Liver (tissue), 8 donors: ENCODE measurements at regions not wholly inside any gene's neighbourhood (a gene's known extent, or its start where the extent isn't known, plus 50 kb on each side); places are given as distances from the start of the nearest gene placed in this dataset.

ENCODE experiments used
- DNase-seq: peaks from one replicate; pipeline ENCODE4 v3.0.0-alpha.2; 2017; ENCODE audit warnings: low spot score
- H3K27ac ChIP-seq, 2 donors: one replicate each; pipeline ENCODE4 v1.7.0; 2013; ENCODE audit warnings: inconsistent platforms in 2 of 2, low read length in 2 of 2, control low read depth in 1 of 2, low read depth in 1 of 2, mild to moderate bottlenecking in 1 of 2
- H3K27me3 ChIP-seq, 4 donors: one replicate each; pipeline versions ENCODE4 v1.6.1 to v1.7.0; 2013; ENCODE audit warnings: low read length in 3 of 4, inconsistent platforms in 1 of 4, mild to moderate bottlenecking in 1 of 4, moderate library complexity in 1 of 4; ENCODE audit not compliant: control insufficient read depth in 4 of 4, insufficient read depth in 4 of 4
- H3K36me3 ChIP-seq, 4 donors: one replicate each; pipeline versions ENCODE4 v1.6.1 to v1.7.0; 2013; ENCODE audit warnings: low read length in 3 of 4, mild to moderate bottlenecking in 3 of 4, low read depth in 1 of 4, moderate library complexity in 1 of 4; ENCODE audit not compliant: control insufficient read depth in 4 of 4, insufficient read depth in 3 of 4
- H3K4me1 ChIP-seq, 4 donors: one replicate each; pipeline versions ENCODE4 v1.6.1 to v1.7.0; 2013; ENCODE audit warnings: low read length in 3 of 4, mild to moderate bottlenecking in 3 of 4, moderate library complexity in 1 of 4; ENCODE audit not compliant: control insufficient read depth in 4 of 4, insufficient read depth in 4 of 4
- H3K4me3 ChIP-seq, 3 donors: one replicate each; pipeline versions ENCODE4 v1.6.1 to v1.7.0; 2013; ENCODE audit warnings: low read length in 3 of 3, control low read depth in 1 of 3, low read depth in 1 of 3, mild to moderate bottlenecking in 1 of 3
- H3K9ac ChIP-seq, 2 donors: one replicate each; pipeline ENCODE4 v1.7.0; 2013; ENCODE audit warnings: low read length in 2 of 2, mild to moderate bottlenecking in 2 of 2, moderate library complexity in 2 of 2, control low read depth in 1 of 2, low read depth in 1 of 2
- H3K9me3 ChIP-seq, 4 donors: one replicate each; pipeline versions ENCODE4 v1.6.1 to v1.7.0; 2013; ENCODE audit warnings: low read length in 3 of 4; ENCODE audit not compliant: control insufficient read depth in 4 of 4
- ATF3 ChIP-seq: IDR thresholded peaks from 2 replicates; pipeline ENCODE4 v1.6.1; 2016; ENCODE audit warnings: antibody characterized with exemption
- CTCF ChIP-seq: fragments of 150-350 bp; IDR thresholded peaks from 2 replicates; pipeline ENCODE4 v1.5.1; 2017; ENCODE audit warnings: improper control_type of control experiment, low read depth, low read length; ENCODE audit not compliant: missing input control
- FOXA1 ChIP-seq: IDR thresholded peaks from 2 replicates; pipeline ENCODE4 v1.6.1; 2016; ENCODE audit warnings: antibody characterized with exemption
- FOXA2 ChIP-seq: IDR thresholded peaks from 2 replicates; pipeline ENCODE4 v1.6.1; 2016; ENCODE audit warnings: antibody characterized with exemption
- GABPA ChIP-seq, 2 donors: IDR thresholded peaks in 1 of 2; conservative IDR thresholded peaks in 1 of 2; 2 replicates each; pipeline ENCODE4 v1.6.1; 2016; ENCODE audit warnings: antibody characterized with exemption in 2 of 2, mild to moderate bottlenecking in 1 of 2, moderate library complexity in 1 of 2
- HNF4A ChIP-seq, 2 donors: conservative IDR thresholded peaks; 2 replicates each; pipeline ENCODE4 v1.6.1; 2016; ENCODE audit warnings: antibody characterized with exemption in 2 of 2, mild to moderate bottlenecking in 2 of 2
- HNF4G ChIP-seq: IDR thresholded peaks from 2 replicates; pipeline ENCODE4 v1.6.1; 2016; ENCODE audit warnings: antibody characterized with exemption
- JUND ChIP-seq, 2 donors: IDR thresholded peaks; 2 replicates each; pipeline ENCODE4 v1.6.1; 2016; ENCODE audit warnings: antibody characterized with exemption in 2 of 2
- MAX ChIP-seq: IDR thresholded peaks from 2 replicates; pipeline ENCODE4 v1.6.1; 2016; ENCODE audit warnings: antibody characterized with exemption
- NR2F2 ChIP-seq: IDR thresholded peaks from 2 replicates; pipeline ENCODE4 v1.6.1; 2016; ENCODE audit warnings: antibody characterized with exemption
- RAD21 ChIP-seq, 2 donors: IDR thresholded peaks; 2 replicates each; pipeline ENCODE4 v1.6.1; 2016; ENCODE audit warnings: antibody characterized with exemption in 2 of 2, mild to moderate bottlenecking in 2 of 2
- REST ChIP-seq: IDR thresholded peaks from 2 replicates; pipeline ENCODE4 v1.6.1; 2016; ENCODE audit warnings: antibody characterized with exemption, mild to moderate bottlenecking
- RXRA ChIP-seq, 2 donors: IDR thresholded peaks; 2 replicates each; pipeline ENCODE4 v1.6.1; 2017 to 2018; ENCODE audit warnings: antibody characterized with exemption in 2 of 2, mild to moderate bottlenecking in 1 of 2
- SP1 ChIP-seq: IDR thresholded peaks from 2 replicates; pipeline ENCODE4 v1.6.1; 2018; ENCODE audit warnings: antibody characterized with exemption, mild to moderate bottlenecking
- TAF1 ChIP-seq: conservative IDR thresholded peaks from 2 replicates; pipeline ENCODE4 v1.6.1; 2016; ENCODE audit warnings: antibody characterized with exemption, mild to moderate bottlenecking
- YY1 ChIP-seq: IDR thresholded peaks from 2 replicates; pipeline ENCODE4 v1.6.1; 2016; ENCODE audit warnings: antibody characterized with exemption, mild to moderate bottlenecking
- ZBTB33 ChIP-seq: IDR thresholded peaks from 2 replicates; pipeline ENCODE4 v1.6.1; 2016; ENCODE audit warnings: antibody characterized with exemption
- WGBS: extraction: QIAGEN DNeasy Blood & Tissue Kit; methylation state at CpG from one replicate; pipeline ENCODE4 v1.1.7; 2013; 5-methylcytosine and 5-hydroxymethylcytosine counted together
- donor health status: healthy.
- donor health status: healthy.
- donor health status: healthy.
- donor health status: healthy.
- donor health status: healthy.

GRCh38 chr9:26779062-26779461 lies 113.5 kb downstream of the CAAP1 start:
- DNase-seq: no peak
- Histone ChIP-seq H3K4me3 (no peak overlapping the region), H3K27ac (no peak overlapping the region), H3K27me3 (no peaks in the 10 kb centered on the region), H3K9ac (no peak overlapping the region), H3K9me3 (no peaks in the 10 kb centered on the region), H3K36me3 (no peaks in the 10 kb centered on the region), H3K4me1 (peaks cover 0 to 4% (median 2%) of the 10 kb centered on the region in 4 donors)
- no peak for TF ChIP-seq HNF4A (conservative IDR thresholded peaks at IDR 0.05)
- no peak for TF ChIP-seq RAD21 (IDR thresholded peaks at IDR 0.05)
- TF ChIP-seq NR2F2: no peak
- no peak for TF ChIP-seq GABPA (IDR thresholded peaks at IDR 0.05 in 1 of 2, conservative IDR thresholded peaks at IDR 0.05 in 1 of 2)
- no peak for TF ChIP-seq ATF3
- no peak for TF ChIP-seq FOXA2
- TF ChIP-seq MAX: no peak
- TF ChIP-seq RXRA (IDR thresholded peaks at IDR 0.05): no peak
- TF ChIP-seq CTCF: no peak
- TF ChIP-seq ZBTB33: no peak
- no peak for TF ChIP-seq JUND (IDR thresholded peaks at IDR 0.05)
- TF ChIP-seq YY1: no peak
- TF ChIP-seq REST: no peak
- no peak for TF ChIP-seq TAF1
- no peak for TF ChIP-seq HNF4G
- no peak for TF ChIP-seq FOXA1
- no peak for TF ChIP-seq SP1
- 84% methylated on average over 3 of the region's 3 CpGs for WGBS

- H3K9ac ChIP-seq: no peak overlapping the region
- no peak for TF ChIP-seq FOXA2
- TF ChIP-seq CTCF: no peak
- no peak for TF ChIP-seq RAD21 (IDR thresholded peaks at IDR 0.05)
- TF ChIP-seq YY1: no peak
- no peak for TF ChIP-seq HNF4G
- TF ChIP-seq JUND (IDR thresholded peaks at IDR 0.05): no peak
- no peak for TF ChIP-seq GABPA (IDR thresholded peaks at IDR 0.05 in 1 of 2, conservative IDR thresholded peaks at IDR 0.05 in 1 of 2)
- no peak for TF ChIP-seq ATF3
- no peak for TF ChIP-seq SP1
- TF ChIP-seq NR2F2: no peak
- no peak for TF ChIP-seq RXRA (IDR thresholded peaks at IDR 0.05)
- no peak for TF ChIP-seq TAF1
- no peak for TF ChIP-seq FOXA1
- no peak overlapping the region for H3K4me3 ChIP-seq
- no peak overlapping the region for H3K27ac ChIP-seq
- H3K27me3 ChIP-seq: no peaks in the 10 kb centered on the region
- H3K4me1 ChIP-seq: no peaks in the 10 kb centered on the region
- 70% methylated on average over 3 of the region's 3 CpGs for WGBS
- DNase-seq: no peak
- H3K9me3 ChIP-seq: no peaks in the 10 kb centered on the region
- H3K36me3 ChIP-seq: no peaks in the 10 kb centered on the region
These were observed 117.2 kb downstream of the CAAP1 start for GRCh38 chr9:26775391-26775790.
